Sigmoid colon (tissue), 4 donors: ENCODE measurements at regions not wholly inside any gene's neighbourhood (a gene's known extent, or its start where the extent isn't known, plus 50 kb on each side); places are given as distances from the start of the nearest gene placed in this dataset.

Source experiments
- CTCF ChIP-seq, 4 experiments: fragments of 450-650 bp in 3 of 4; fragments of 200-600 bp in 1 of 4; IDR thresholded peaks; one replicate each; pipeline ENCODE4 v1.5.1; 2016 to 2019; ENCODE audit warnings: antibody characterized with exemption in 4 of 4, mild to moderate bottlenecking in 3 of 4, moderate library complexity in 2 of 4
- POLR2AphosphoS5 ChIP-seq, 4 donors: sonication (generic); formaldehyde crosslinking; IDR thresholded peaks; one replicate each; pipeline ENCODE4 v1.6.1; 2017; ENCODE audit warnings: antibody characterized with exemption in 4 of 4

GRCh38 chr3:26437678-26438077, 184.9 kb upstream of the LRRC3B start:
- TF ChIP-seq CTCF (IDR thresholded peaks at IDR 0.05), result no peak
- TF ChIP-seq POLR2AphosphoS5 (IDR thresholded peaks at IDR 0.05), result no peak
